ENCODE measurements at regions not wholly inside any gene's neighbourhood (a gene's known extent, or its start where the extent isn't known, plus 50 kb on each side); places are given as distances from the start of the nearest gene placed in this dataset.

GRCh38 chr5:62980884-62981283 lies 402.3 kb downstream of the LRRC70 start:
- Histone ChIP-seq H4K5ac (ENCODE audit: low read depth, low read length) (no peak overlapping the region), H3K27me3 (ENCODE audit: control insufficient read depth, insufficient read depth, low read length) (no peaks in the 10 kb centered on the region), H2BK15ac (ENCODE audit: low read depth, low read length) (no peak overlapping the region), H3K4ac (ENCODE audit: low read depth, low read length) (no peak overlapping the region), H3K4me3 (ENCODE audit: insufficient read depth, low read depth, low read length) (no peak overlapping the region), H3K9me1 (ENCODE audit: insufficient read depth, low read length) (no peaks in the 10 kb centered on the region), H4K91ac (ENCODE audit: insufficient read depth, low read depth, low read length) (no peak overlapping the region), H2BK120ac (ENCODE audit: low read depth, low read length) (no peak overlapping the region), H2BK5ac (ENCODE audit: low read depth, low read length, poor library complexity, severe bottlenecking) (no peak overlapping the region), H2AK9ac (replicated peaks; ENCODE audit: low read depth, low read length, poor library complexity) (no peak overlapping the region), H4K8ac (ENCODE audit: low read depth in 2 of 2, low read length in 2 of 2) (no peak overlapping the region), H3K23ac (ENCODE audit: low read depth, low read length) (no peak overlapping the region), H3K4me2 (ENCODE audit: low read depth, low read length) (no peak overlapping the region), H4K20me1 (ENCODE audit: insufficient read depth, low read length) (no peaks in the 10 kb centered on the region), H3K14ac (replicated peaks; ENCODE audit: low read depth, low read length) (no peak overlapping the region), H2BK20ac (ENCODE audit: low read depth, low read length) (no peak overlapping the region), H2AK5ac (ENCODE audit: low read depth, low read length) (no peak overlapping the region), H3K9ac (ENCODE audit: low read depth, low read length) (no peak overlapping the region), H3K36me3 (ENCODE audit: control insufficient read depth, insufficient read depth, low read length) (no peaks in the 10 kb centered on the region), H3K18ac (ENCODE audit: low read depth, low read length) (no peak overlapping the region), H3K27ac (ENCODE audit: insufficient read depth, low read length) (no peak overlapping the region), H3K4me1 (ENCODE audit: control insufficient read depth, insufficient read depth, low read length) (no peaks in the 10 kb centered on the region), H3K56ac (ENCODE audit: extremely low read depth, insufficient read depth, low read length) (no peak overlapping the region), H3K79me1 (ENCODE audit: low read depth in 1 of 2, low read length in 2 of 2) (no peaks in the 10 kb centered on the region), H3K9me3 (ENCODE audit: control insufficient read depth, insufficient read depth, low read length) (peaks cover 14% of the 10 kb centered on the region; the same call in 1 of the 2 replicates), H2AFZ (replicated peaks; ENCODE audit: low read length, poor library complexity) (no peak overlapping the region)
- POLR2A ChIA-PET (ENCODE audit: unreplicated experiment): no interaction called here
- CTCF ChIA-PET: no interaction called here
- TF ChIP-seq MXI1 (IDR thresholded peaks at IDR 0.05; ENCODE audit: borderline replicate concordance, low read depth, low read length) (no peak), RAD21 (IDR thresholded peaks at IDR 0.05; ENCODE audit: low read length) (no peak), BHLHE40 (IDR thresholded peaks at IDR 0.05; ENCODE audit: low read depth, low read length) (no peak), MAFK (IDR thresholded peaks at IDR 0.05; ENCODE audit: low read depth, low read length) (no peak), RFX5 (IDR thresholded peaks at IDR 0.05; ENCODE audit: low read depth, low read length) (no peak), MAZ (IDR thresholded peaks at IDR 0.05; ENCODE audit: borderline replicate concordance, low read depth, low read length) (no peak), RCOR1 (IDR thresholded peaks at IDR 0.05; ENCODE audit: insufficient replicate concordance, low read length) (no peak), NFE2L2 (IDR thresholded peaks at IDR 0.05; ENCODE audit: low read depth, low read length) (no peak), FOS (IDR thresholded peaks at IDR 0.05; ENCODE audit: low read depth, low read length) (no peak), CHD1 (IDR thresholded peaks at IDR 0.05; ENCODE audit: low read depth, low read length) (no peak), CEBPB (IDR thresholded peaks at IDR 0.05; ENCODE audit: low read depth, low read length) (no peak), POLR2A (IDR thresholded peaks at IDR 0.05; ENCODE audit: low read depth, low read length) (no peak), SMC3 (IDR thresholded peaks at IDR 0.05; ENCODE audit: low read depth, low read length) (no peak)
- in situ Hi-C loops (cut with MboI; ENCODE audit: low sequenced_read_pairs) (no loop called here), dilution Hi-C loops (cut with HindIII; ENCODE audit: low sequenced_read_pairs, unreplicated experiment) (no loop called here), intact Hi-C loops (cut with micrococcal nuclease) (no loop called here)
- DNase-seq (no peak), ATAC-seq (ENCODE audit: low read depth) (no peak)
- no CpG with 5 or more reads among the region's 1 CpG for WGBS, 2 experiments (ENCODE audit: extremely low coverage in 2 of 2, insufficient read length in 1 of 2)
- no TSS peak for BruUV-seq (replicated peaks)

All from IMR-90 (cell line).